ENCODE measurements at regions not wholly inside any gene's neighbourhood (a gene's known extent, or its start where the extent isn't known, plus 50 kb on each side); places are given as distances from the start of the nearest gene placed in this dataset.

DNA sequence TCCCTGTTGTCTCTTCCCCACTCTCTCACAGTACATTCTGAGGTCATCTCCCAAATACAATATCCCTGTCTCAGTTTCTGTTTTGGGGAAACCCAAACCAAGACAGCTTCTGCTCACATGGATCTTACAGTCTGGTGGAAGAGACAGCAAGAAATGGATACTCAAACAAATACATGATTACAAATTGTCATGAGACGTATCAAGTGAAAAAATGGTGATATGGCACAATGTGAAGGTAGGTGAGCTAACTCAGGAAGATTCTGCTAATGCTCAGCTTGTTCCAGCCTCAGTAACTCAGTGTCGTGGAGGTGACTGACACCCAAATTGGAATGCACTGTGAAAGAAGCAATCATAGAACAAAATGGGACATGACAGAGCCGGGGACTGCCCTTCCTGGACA, 68.3 kb downstream of the CHST1 start:
- TF ChIP-seq TAF1 (IDR thresholded peaks at IDR 0.05; ENCODE audit: low read depth, low read length) (no peak), PAX5 (IDR thresholded peaks at IDR 0.05; ENCODE audit: insufficient read depth, low read length, severe bottlenecking) (no peak), SPI1 (IDR thresholded peaks at IDR 0.05; ENCODE audit: low read depth, low read length) (no peak), POLR2A (IDR thresholded peaks at IDR 0.05; ENCODE audit: low read depth, low read length) (no peak), POLR2AphosphoS5 (IDR thresholded peaks at IDR 0.05; ENCODE audit: low read depth, low read length) (no peak), POU2F2 (IDR thresholded peaks at IDR 0.05; ENCODE audit: low read depth, low read length) (no peak)
- no peak for DNase-seq (ENCODE audit: insufficient read length, low spot score)
- FAIRE-seq = no peak

GRCh38 chr11:45596571-45596970, 68.9 kb downstream of the CHST1 start:
- DNase-seq (ENCODE audit: insufficient read length, low spot score) (no peak), FAIRE-seq (no peak)
- TF ChIP-seq PAX5 (IDR thresholded peaks at IDR 0.05; ENCODE audit: insufficient read depth, low read length, severe bottlenecking) = no peak
- TF ChIP-seq POLR2AphosphoS5 (IDR thresholded peaks at IDR 0.05; ENCODE audit: low read depth, low read length) = no peak
- TF ChIP-seq SPI1 (IDR thresholded peaks at IDR 0.05; ENCODE audit: low read depth, low read length) = no peak
- TF ChIP-seq POU2F2 (IDR thresholded peaks at IDR 0.05; ENCODE audit: low read depth, low read length) = no peak
- TF ChIP-seq TAF1 (IDR thresholded peaks at IDR 0.05; ENCODE audit: low read depth, low read length) = no peak
- no peak for TF ChIP-seq POLR2A (IDR thresholded peaks at IDR 0.05; ENCODE audit: low read depth, low read length)

GRCh38 chr11:45593992-45594391, 71.4 kb downstream of the CHST1 start:
- DNase-seq (ENCODE audit: insufficient read length, low spot score) (no peak), FAIRE-seq (no peak)
- TF ChIP-seq POLR2AphosphoS5 (IDR thresholded peaks at IDR 0.05; ENCODE audit: low read depth, low read length) (no peak), TAF1 (IDR thresholded peaks at IDR 0.05; ENCODE audit: low read depth, low read length) (no peak), POLR2A (IDR thresholded peaks at IDR 0.05; ENCODE audit: low read depth, low read length) (no peak), SPI1 (IDR thresholded peaks at IDR 0.05; ENCODE audit: low read depth, low read length) (no peak), PAX5 (IDR thresholded peaks at IDR 0.05; ENCODE audit: insufficient read depth, low read length, severe bottlenecking) (no peak), POU2F2 (IDR thresholded peaks at IDR 0.05; ENCODE audit: low read depth, low read length) (no peak)

DNA sequence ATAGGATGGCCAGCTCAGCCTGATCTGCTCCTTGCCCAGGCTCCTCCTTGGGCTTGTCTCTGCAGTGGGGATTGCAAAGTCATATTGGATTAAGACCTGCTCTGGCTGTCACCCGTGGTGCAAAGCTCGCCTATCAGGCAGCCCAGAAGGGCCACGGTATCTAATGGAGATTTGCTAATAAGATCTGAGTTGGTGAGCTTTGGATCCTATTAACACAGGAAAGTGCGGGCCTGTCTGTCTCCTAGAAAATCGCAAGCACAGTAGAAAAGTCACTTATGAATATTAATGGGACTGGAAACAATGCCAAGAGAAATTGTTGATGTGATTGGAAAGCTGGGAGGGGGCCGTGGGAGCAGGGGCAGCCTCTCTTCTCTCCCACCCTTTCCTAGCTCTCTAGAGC, 72.8 kb downstream of the CHST1 start:
- no peak for TF ChIP-seq PAX5 (IDR thresholded peaks at IDR 0.05; ENCODE audit: insufficient read depth, low read length, severe bottlenecking)
- TF ChIP-seq POLR2A (IDR thresholded peaks at IDR 0.05; ENCODE audit: low read depth, low read length) = no peak
- TF ChIP-seq TAF1 (IDR thresholded peaks at IDR 0.05; ENCODE audit: low read depth, low read length) = no peak
- no peak for TF ChIP-seq POU2F2 (IDR thresholded peaks at IDR 0.05; ENCODE audit: low read depth, low read length)
- no peak for TF ChIP-seq SPI1 (IDR thresholded peaks at IDR 0.05; ENCODE audit: low read depth, low read length)
- TF ChIP-seq POLR2AphosphoS5 (IDR thresholded peaks at IDR 0.05; ENCODE audit: low read depth, low read length) = no peak
- no peak for FAIRE-seq

DNA sequence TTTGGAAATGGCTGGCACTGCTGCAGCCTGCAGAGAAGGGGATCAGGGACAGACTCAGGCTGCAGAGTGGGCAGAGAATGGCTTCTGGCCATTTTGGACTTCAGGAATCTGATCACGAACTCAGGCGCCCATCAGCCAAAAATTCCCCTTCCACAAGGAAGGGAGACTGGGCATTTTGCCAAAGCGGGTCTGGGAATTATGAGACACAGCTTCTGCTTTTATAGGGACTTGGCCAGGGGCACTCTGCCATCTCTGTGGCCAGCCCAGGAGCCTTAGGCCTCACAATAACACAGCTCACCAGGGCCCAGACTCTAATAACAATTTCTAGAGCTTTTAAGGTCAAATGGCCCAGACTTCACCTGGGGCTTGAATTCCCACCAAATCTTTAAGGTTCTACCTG, 74.7 kb downstream of the CHST1 start:
- FAIRE-seq = no peak

More for the DNA sequence above, 72.8 kb downstream of the CHST1 start:
- DNase-seq (ENCODE audit: insufficient read length, low spot score) = no peak

GRCh38 chr11:45585205-45585604, 80.2 kb downstream of the CHST1 start:
- FAIRE-seq (no peak), DNase-seq (ENCODE audit: insufficient read length, low spot score) (no peak)
- TF ChIP-seq SPI1 (IDR thresholded peaks at IDR 0.05; ENCODE audit: low read depth, low read length) = no peak
- no peak for TF ChIP-seq POU2F2 (IDR thresholded peaks at IDR 0.05; ENCODE audit: low read depth, low read length)
- TF ChIP-seq POLR2A (IDR thresholded peaks at IDR 0.05; ENCODE audit: low read depth, low read length) = no peak
- TF ChIP-seq PAX5 (IDR thresholded peaks at IDR 0.05; ENCODE audit: insufficient read depth, low read length, severe bottlenecking) = no peak
- TF ChIP-seq POLR2AphosphoS5 (IDR thresholded peaks at IDR 0.05; ENCODE audit: low read depth, low read length) = no peak
- no peak for TF ChIP-seq TAF1 (IDR thresholded peaks at IDR 0.05; ENCODE audit: low read depth, low read length)

More for the DNA sequence above, 74.7 kb downstream of the CHST1 start:
- TF ChIP-seq POLR2AphosphoS5 (IDR thresholded peaks at IDR 0.05; ENCODE audit: low read depth, low read length) (no peak), PAX5 (IDR thresholded peaks at IDR 0.05; ENCODE audit: insufficient read depth, low read length, severe bottlenecking) (no peak), TAF1 (IDR thresholded peaks at IDR 0.05; ENCODE audit: low read depth, low read length) (no peak), POU2F2 (IDR thresholded peaks at IDR 0.05; ENCODE audit: low read depth, low read length) (no peak), POLR2A (IDR thresholded peaks at IDR 0.05; ENCODE audit: low read depth, low read length) (no peak), SPI1 (IDR thresholded peaks at IDR 0.05; ENCODE audit: low read depth, low read length) (no peak)
- no peak for DNase-seq (ENCODE audit: insufficient read length, low spot score)

- no peak for TF ChIP-seq POU2F2 (IDR thresholded peaks at IDR 0.05; ENCODE audit: low read depth, low read length)
- no peak for TF ChIP-seq POLR2AphosphoS5 (IDR thresholded peaks at IDR 0.05; ENCODE audit: low read depth, low read length)
- TF ChIP-seq TAF1 (IDR thresholded peaks at IDR 0.05; ENCODE audit: low read depth, low read length) = no peak
- no peak for TF ChIP-seq SPI1 (IDR thresholded peaks at IDR 0.05; ENCODE audit: low read depth, low read length)
- no peak for TF ChIP-seq POLR2A (IDR thresholded peaks at IDR 0.05; ENCODE audit: low read depth, low read length)
- no peak for TF ChIP-seq PAX5 (IDR thresholded peaks at IDR 0.05; ENCODE audit: insufficient read depth, low read length, severe bottlenecking)
- no peak for FAIRE-seq
Observed at GRCh38 chr11:45583981-45584566, 81.3 kb downstream of the CHST1 start.

DNA sequence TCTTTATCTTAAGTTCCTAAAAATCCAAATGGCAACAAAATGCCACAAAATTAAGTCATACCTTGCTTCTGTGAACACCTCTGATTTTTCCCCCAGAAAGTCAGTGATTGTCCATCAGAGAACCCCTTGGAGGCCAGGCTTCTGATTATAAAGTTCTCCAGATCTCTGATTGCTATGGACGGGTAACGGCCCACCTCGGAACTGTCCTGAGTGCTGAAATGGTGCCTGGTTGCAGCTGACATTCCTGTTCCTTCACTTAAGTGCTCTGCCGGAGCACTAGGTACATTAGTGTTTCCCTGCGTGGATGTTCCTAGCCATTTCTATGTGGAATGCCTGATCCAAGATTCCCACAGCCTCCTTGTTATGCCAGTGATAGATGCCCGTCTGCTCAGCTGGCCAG, 85.0 kb downstream of the CHST1 start:
- no peak for FAIRE-seq
- DNase-seq (ENCODE audit: insufficient read length, low spot score) = no peak
- no peak for TF ChIP-seq PAX5 (IDR thresholded peaks at IDR 0.05; ENCODE audit: insufficient read depth, low read length, severe bottlenecking)
- TF ChIP-seq SPI1 (IDR thresholded peaks at IDR 0.05; ENCODE audit: low read depth, low read length) = no peak
- no peak for TF ChIP-seq POLR2AphosphoS5 (IDR thresholded peaks at IDR 0.05; ENCODE audit: low read depth, low read length)
- TF ChIP-seq TAF1 (IDR thresholded peaks at IDR 0.05; ENCODE audit: low read depth, low read length) = no peak
- TF ChIP-seq POU2F2 (IDR thresholded peaks at IDR 0.05; ENCODE audit: low read depth, low read length) = no peak
- TF ChIP-seq POLR2A (IDR thresholded peaks at IDR 0.05; ENCODE audit: low read depth, low read length) = no peak

More at GRCh38 chr11:45583981-45584566, 81.3 kb downstream of the CHST1 start:
- no peak for DNase-seq (ENCODE audit: insufficient read length, low spot score)

DNA sequence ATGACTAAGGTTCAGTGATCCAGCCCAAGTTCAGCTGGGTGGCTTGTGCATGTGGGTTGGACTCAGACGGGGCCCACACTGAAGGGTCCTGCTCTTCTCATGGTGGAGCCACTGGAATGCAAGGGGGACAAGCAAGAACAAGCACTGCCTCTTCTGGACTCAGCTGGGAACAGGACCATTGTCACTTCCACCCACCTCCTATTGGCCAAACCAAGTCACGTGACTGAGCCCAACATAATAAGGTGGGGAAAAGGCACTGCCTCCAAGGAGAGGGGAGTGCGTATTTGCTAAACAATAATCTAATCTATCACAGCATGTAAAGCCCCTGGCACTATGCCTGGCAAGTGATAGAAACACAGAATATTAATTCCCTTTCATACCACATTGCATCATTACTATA, 87.1 kb downstream of the CHST1 start:
- DNase-seq (ENCODE audit: insufficient read length, low spot score) (no peak), FAIRE-seq (no peak)
- TF ChIP-seq TAF1 (IDR thresholded peaks at IDR 0.05; ENCODE audit: low read depth, low read length) (no peak), SPI1 (IDR thresholded peaks at IDR 0.05; ENCODE audit: low read depth, low read length) (no peak), PAX5 (IDR thresholded peaks at IDR 0.05; ENCODE audit: insufficient read depth, low read length, severe bottlenecking) (no peak), POU2F2 (IDR thresholded peaks at IDR 0.05; ENCODE audit: low read depth, low read length) (no peak), POLR2AphosphoS5 (IDR thresholded peaks at IDR 0.05; ENCODE audit: low read depth, low read length) (no peak), POLR2A (IDR thresholded peaks at IDR 0.05; ENCODE audit: low read depth, low read length) (no peak)
